Left lobe of liver (tissue), 2 donors: ENCODE measurements at regions not wholly inside any gene's neighbourhood (a gene's known extent, or its start where the extent isn't known, plus 50 kb on each side); places are given as distances from the start of the nearest gene placed in this dataset.

ENCODE experiments used
- ATAC-seq: fragments of 200-7000 bp; cut with Tn5 transposase; one replicate; pipeline ENCODE4 v1.9.1; 2020; ENCODE audit warnings: mild to moderate bottlenecking, moderate library complexity
- DNase-seq: peaks from one replicate; pipeline ENCODE4 v3.0.0-alpha.2; 2020; ENCODE audit warnings: low spot score
- donor health status: DM: no; HTN: no; CAD: no; lungs with moderate emphysema.
- donor health status: DM: no; HTN: yes; CAD: no.

- DNase-seq (no peak), ATAC-seq (no peak)
Observed at GRCh38 chr2:144094408-144095151, 425.3 kb downstream of the ZEB2 start.

GRCh38 chr2:144091622-144092021, 428.3 kb downstream of the ZEB2 start:
- DNase-seq (no peak), ATAC-seq (no peak)

GRCh38 chr2:144088863-144089262, 431.1 kb downstream of the ZEB2 start:
- no peak for DNase-seq
- no peak for ATAC-seq

- ATAC-seq: no peak
- DNase-seq: no peak
Observed at GRCh38 chr2:144086965-144087364, 433.0 kb downstream of the ZEB2 start.

GRCh38 chr2:144085016-144085415, 434.9 kb downstream of the ZEB2 start:
- no peak for ATAC-seq
- DNase-seq: no peak

- DNase-seq (no peak), ATAC-seq (no peak)
Observed at GRCh38 chr2:144084114-144084661, 435.7 kb downstream of the ZEB2 start.

- ATAC-seq: no peak
- no peak for DNase-seq
Observed at GRCh38 chr2:144083211-144083610, 436.7 kb downstream of the ZEB2 start.

GRCh38 chr2:144082777-144083176, 437.1 kb downstream of the ZEB2 start:
- DNase-seq (no peak), ATAC-seq (no peak)

- no peak for DNase-seq
- no peak for ATAC-seq
Observed at GRCh38 chr2:144082327-144082726, 437.6 kb downstream of the ZEB2 start.

GRCh38 chr2:144081272-144081671, 438.6 kb downstream of the ZEB2 start:
- DNase-seq (no peak), ATAC-seq (no peak)

- DNase-seq (no peak), ATAC-seq (no peak)
Observed at GRCh38 chr2:144079803-144080202, 440.1 kb downstream of the ZEB2 start.

GRCh38 chr2:144078802-144079724, 440.9 kb downstream of the ZEB2 start:
- DNase-seq (no peak), ATAC-seq (no peak)

GRCh38 chr2:144078106-144078505, 441.8 kb downstream of the ZEB2 start:
- DNase-seq: no peak
- no peak for ATAC-seq

GRCh38 chr2:144074450-144074849, 445.5 kb downstream of the ZEB2 start:
- DNase-seq: no peak
- no peak for ATAC-seq

- ATAC-seq (no peak), DNase-seq (no peak)
Observed at GRCh38 chr2:144071461-144071860, 448.5 kb downstream of the ZEB2 start.

GRCh38 chr2:144067506-144067905, 452.4 kb downstream of the ZEB2 start:
- ATAC-seq (no peak), DNase-seq (no peak)

GRCh38 chr2:144063602-144064001, 456.3 kb downstream of the ZEB2 start:
- ATAC-seq (no peak), DNase-seq (no peak)

- ATAC-seq (no peak), DNase-seq (no peak)
Observed at GRCh38 chr2:144054911-144055310, 465.0 kb downstream of the ZEB2 start.

- DNase-seq: no peak
- ATAC-seq: no peak
Observed at GRCh38 chr2:144052083-144052482, 467.8 kb downstream of the ZEB2 start.

- DNase-seq (no peak), ATAC-seq (no peak)
Observed at GRCh38 chr2:144049137-144049536, 470.8 kb downstream of the ZEB2 start.

- DNase-seq: no peak
- ATAC-seq: no peak
Observed at GRCh38 chr2:144048631-144049060, 471.3 kb downstream of the ZEB2 start.

- ATAC-seq (no peak), DNase-seq (no peak)
Observed at GRCh38 chr2:144042751-144043150, 477.2 kb downstream of the ZEB2 start.
